HG03159 (cell line): ENCODE measurements at regions not wholly inside any gene's neighbourhood (a gene's known extent, or its start where the extent isn't known, plus 50 kb on each side); places are given as distances from the start of the nearest gene placed in this dataset.

Experiments
- ATAC-seq: cut with Tn5 transposase; IDR thresholded peaks from one replicate; pipeline ENCODE4 v1.9.1; 2021; ENCODE audit warnings: mild to moderate bottlenecking, moderate library complexity; ENCODE audit not compliant: unreplicated experiment

- ATAC-seq: no peak
Measured at GRCh38 chr15:61299075-61299763, 70.1 kb upstream of the RORA start.

GRCh38 chr15:61295239-61295638 lies 66.1 kb upstream of the RORA start:
- ATAC-seq: no peak

- no peak for ATAC-seq
Measured at GRCh38 chr15:61282661-61283060, 53.6 kb upstream of the RORA start.

GRCh38 chr15:61281328-61281727 lies 52.2 kb upstream of the RORA start:
- no peak for ATAC-seq
